ENCODE measurements at regions not wholly inside any gene's neighbourhood (a gene's known extent, or its start where the extent isn't known, plus 50 kb on each side); places are given as distances from the start of the nearest gene placed in this dataset.

DNA sequence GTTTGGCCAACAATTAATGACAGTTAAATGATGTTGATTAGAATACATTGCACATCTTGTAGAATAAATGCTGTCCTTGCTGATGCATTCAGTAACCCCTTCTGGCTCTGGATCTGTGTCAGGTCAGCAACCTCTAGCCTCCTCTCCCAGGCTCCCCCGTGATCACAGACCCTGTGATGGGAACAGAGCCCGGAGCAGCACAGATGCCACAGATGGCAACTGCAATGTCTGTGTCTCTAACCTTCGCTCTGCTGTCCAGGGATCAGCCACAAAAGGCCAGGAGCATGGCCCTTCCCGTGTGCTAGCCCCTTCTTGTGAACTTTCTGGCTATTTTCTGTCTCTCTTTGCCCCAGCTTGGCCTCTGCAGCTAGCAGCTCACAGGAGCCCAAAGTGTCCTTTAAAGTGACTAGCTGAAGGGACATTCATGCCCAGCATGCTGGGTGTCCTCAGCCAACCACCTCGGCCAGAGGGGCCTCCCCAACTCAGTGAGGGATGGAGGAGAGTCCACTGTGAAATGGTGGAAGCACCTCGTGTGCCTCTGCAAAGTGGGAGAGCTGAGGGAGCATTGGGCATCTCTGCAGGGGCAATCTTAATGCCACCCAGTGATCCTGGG, 167.0 kb upstream of the TCERG1L start:
- TF ChIP-seq, protein P1, sequence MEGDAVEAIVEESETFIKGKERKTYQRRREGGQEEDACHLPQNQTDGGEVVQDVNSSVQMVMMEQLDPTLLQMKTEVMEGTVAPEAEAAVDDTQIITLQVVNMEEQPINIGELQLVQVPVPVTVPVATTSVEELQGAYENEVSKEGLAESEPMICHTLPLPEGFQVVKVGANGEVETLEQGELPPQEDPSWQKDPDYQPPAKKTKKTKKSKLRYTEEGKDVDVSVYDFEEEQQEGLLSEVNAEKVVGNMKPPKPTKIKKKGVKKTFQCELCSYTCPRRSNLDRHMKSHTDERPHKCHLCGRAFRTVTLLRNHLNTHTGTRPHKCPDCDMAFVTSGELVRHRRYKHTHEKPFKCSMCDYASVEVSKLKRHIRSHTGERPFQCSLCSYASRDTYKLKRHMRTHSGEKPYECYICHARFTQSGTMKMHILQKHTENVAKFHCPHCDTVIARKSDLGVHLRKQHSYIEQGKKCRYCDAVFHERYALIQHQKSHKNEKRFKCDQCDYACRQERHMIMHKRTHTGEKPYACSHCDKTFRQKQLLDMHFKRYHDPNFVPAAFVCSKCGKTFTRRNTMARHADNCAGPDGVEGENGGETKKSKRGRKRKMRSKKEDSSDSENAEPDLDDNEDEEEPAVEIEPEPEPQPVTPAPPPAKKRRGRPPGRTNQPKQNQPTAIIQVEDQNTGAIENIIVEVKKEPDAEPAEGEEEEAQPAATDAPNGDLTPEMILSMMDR (IDR thresholded peaks at IDR 0.05; ENCODE audit: insufficient read depth in 1 of 2, low read depth in 1 of 2, low read length in 1 of 2, severe bottlenecking in 1 of 2, unreplicated experiment in 1 of 2), result no peak
- Histone ChIP-seq H3K4me3 (ENCODE audit: low read depth, low read length) (no peak overlapping the region), H3K27me3 (replicated peaks; ENCODE audit: control insufficient read depth, insufficient read depth, low read length) (no peaks in the 10 kb centered on the region), H3K4me1 (no peaks in the 10 kb centered on the region), H3K36me3 (ENCODE audit: control insufficient read depth, insufficient read depth, low read length) (no peaks in the 10 kb centered on the region), H3K9me3 (no peaks in the 10 kb centered on the region; the same call in 1 of the 2 replicates)
- ChIA-PET CTCF (no interaction called here), POLR2A (no interaction called here)
- Mint-ChIP-seq H3K4me3 (ENCODE audit: unreplicated experiment) (no peak overlapping the region), H3K36me3 (ENCODE audit: insufficient read depth, unreplicated experiment) (no peaks in the 10 kb centered on the region), H3K27me3 (ENCODE audit: insufficient read depth, unreplicated experiment) (peaks cover 6% of the 10 kb centered on the region), H3K27ac (ENCODE audit: unreplicated experiment) (no peak overlapping the region), H3K9me3 (ENCODE audit: unreplicated experiment) (peaks cover 15% of the 10 kb centered on the region), H3K4me1 (ENCODE audit: low read depth, unreplicated experiment) (no peaks in the 10 kb centered on the region)
- intact Hi-C loops (cut with micrococcal nuclease; ENCODE audit: unreplicated experiment), result no loop called here
- no TSS peak for BruUV-seq (replicated peaks)
- no peak for DNase-seq

DNA sequence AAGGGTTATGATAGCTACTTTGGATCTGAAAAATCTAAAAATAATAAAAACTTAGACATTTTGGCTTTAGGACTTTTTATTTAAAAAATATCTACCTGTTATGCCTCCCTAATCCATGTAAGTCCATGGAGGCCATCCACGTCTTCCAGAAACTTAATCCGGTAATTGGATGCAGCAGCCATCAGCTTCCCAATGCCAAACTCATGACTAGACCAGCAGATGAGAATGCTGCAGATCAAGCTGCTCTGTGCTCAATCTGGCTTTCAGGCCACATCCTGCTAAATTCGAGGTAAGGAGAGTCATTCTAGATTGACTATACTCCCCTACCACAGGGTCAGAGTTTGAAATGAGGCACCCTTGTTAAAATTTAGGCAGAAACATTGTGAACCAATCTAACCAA, 168.5 kb upstream of the TCERG1L start:
- peaks cover 6% of the 10 kb centered on the region for H3K27me3 Mint-ChIP-seq (ENCODE audit: insufficient read depth, unreplicated experiment)
- BruUV-seq (replicated peaks), result no TSS peak
- no peak for DNase-seq
- H3K36me3 Mint-ChIP-seq (ENCODE audit: insufficient read depth, unreplicated experiment), result no peaks in the 10 kb centered on the region
- POLR2A ChIA-PET, result no interaction called here
- TF ChIP-seq, protein P1 (IDR thresholded peaks at IDR 0.05; ENCODE audit: insufficient read depth in 1 of 2, low read depth in 1 of 2, low read length in 1 of 2, severe bottlenecking in 1 of 2, unreplicated experiment in 1 of 2), result no peak
- no peaks in the 10 kb centered on the region for H3K27me3 ChIP-seq (replicated peaks; ENCODE audit: control insufficient read depth, insufficient read depth, low read length)
- intact Hi-C loops (cut with micrococcal nuclease; ENCODE audit: unreplicated experiment), result no loop called here
- no peak overlapping the region for H3K27ac Mint-ChIP-seq (ENCODE audit: unreplicated experiment)
- CTCF ChIA-PET, result no interaction called here
- H3K4me3 ChIP-seq (ENCODE audit: low read depth, low read length), result no peak overlapping the region
- H3K36me3 ChIP-seq (ENCODE audit: control insufficient read depth, insufficient read depth, low read length), result no peaks in the 10 kb centered on the region
- H3K9me3 ChIP-seq, result no peaks in the 10 kb centered on the region; the same call in 1 of the 2 replicates
- peaks cover 23% of the 10 kb centered on the region for H3K9me3 Mint-ChIP-seq (ENCODE audit: unreplicated experiment)
- no peak overlapping the region for H3K4me3 Mint-ChIP-seq (ENCODE audit: unreplicated experiment)
- H3K4me1 Mint-ChIP-seq (ENCODE audit: low read depth, unreplicated experiment), result no peaks in the 10 kb centered on the region
- H3K4me1 ChIP-seq, result no peaks in the 10 kb centered on the region

DNA sequence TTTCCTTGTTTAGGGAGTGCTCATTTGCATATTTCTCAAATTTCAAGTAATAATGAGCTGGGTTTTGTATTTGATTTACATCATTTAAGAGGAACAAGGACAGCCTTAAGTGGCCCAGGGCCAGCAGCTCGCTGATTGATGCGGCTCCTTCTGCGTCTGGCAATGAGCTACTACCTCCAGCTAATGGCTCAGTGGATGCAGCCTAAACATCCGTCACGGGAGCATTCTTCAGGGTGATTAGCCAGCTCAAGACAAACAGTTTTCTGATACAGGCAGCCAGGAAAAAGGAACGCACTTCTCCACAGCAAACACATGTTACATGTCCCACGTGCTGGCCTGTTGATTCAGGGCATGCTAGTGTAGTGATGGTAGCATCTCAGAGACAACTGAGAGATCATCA, 169.3 kb upstream of the TCERG1L start:
- peaks cover 23% of the 10 kb centered on the region for H3K9me3 Mint-ChIP-seq (ENCODE audit: unreplicated experiment)
- no peak overlapping the region for H3K4me3 Mint-ChIP-seq (ENCODE audit: unreplicated experiment)
- intact Hi-C loops (cut with micrococcal nuclease; ENCODE audit: unreplicated experiment), result no loop called here
- no TSS peak for BruUV-seq (replicated peaks)
- Histone ChIP-seq H3K4me1 (no peaks in the 10 kb centered on the region), H3K9me3 (no peaks in the 10 kb centered on the region; the same call in 1 of the 2 replicates), H3K4me3 (ENCODE audit: low read depth, low read length) (no peak overlapping the region), H3K27me3 (replicated peaks; ENCODE audit: control insufficient read depth, insufficient read depth, low read length) (no peaks in the 10 kb centered on the region), H3K36me3 (ENCODE audit: control insufficient read depth, insufficient read depth, low read length) (no peaks in the 10 kb centered on the region)
- no peak for DNase-seq
- H3K36me3 Mint-ChIP-seq (ENCODE audit: insufficient read depth, unreplicated experiment), result no peaks in the 10 kb centered on the region
- ChIA-PET POLR2A (no interaction called here), CTCF (no interaction called here)
- TF ChIP-seq, protein P1 (IDR thresholded peaks at IDR 0.05; ENCODE audit: insufficient read depth in 1 of 2, low read depth in 1 of 2, low read length in 1 of 2, severe bottlenecking in 1 of 2, unreplicated experiment in 1 of 2), result no peak
- no peak overlapping the region for H3K27ac Mint-ChIP-seq (ENCODE audit: unreplicated experiment)
- peaks cover 6% of the 10 kb centered on the region for H3K27me3 Mint-ChIP-seq (ENCODE audit: insufficient read depth, unreplicated experiment)
- no peaks in the 10 kb centered on the region for H3K4me1 Mint-ChIP-seq (ENCODE audit: low read depth, unreplicated experiment)

All from Caco-2 (cell line).